CD4-positive, alpha-beta T cell treated with Interleukin-6 at 100 ng/mL for 8 hours (primary cell): ENCODE measurements at regions not wholly inside any gene's neighbourhood (a gene's known extent, or its start where the extent isn't known, plus 50 kb on each side); places are given as distances from the start of the nearest gene placed in this dataset.
"Not testable (repeated sequence)": the region's sequence is repeated elsewhere in the genome, so short reads cannot be mapped to it uniquely, and the experiment has no call there.

Experiments
- DNase-seq: peaks from one replicate; pipeline ENCODE4 v3.0.0-alpha.2; 2020; ENCODE audit warnings: mixed read lengths, low spot score

- no peak for DNase-seq
Measured at GRCh38 chr16:51255349-51255972, 104.4 kb upstream of the SALL1 start.

DNA sequence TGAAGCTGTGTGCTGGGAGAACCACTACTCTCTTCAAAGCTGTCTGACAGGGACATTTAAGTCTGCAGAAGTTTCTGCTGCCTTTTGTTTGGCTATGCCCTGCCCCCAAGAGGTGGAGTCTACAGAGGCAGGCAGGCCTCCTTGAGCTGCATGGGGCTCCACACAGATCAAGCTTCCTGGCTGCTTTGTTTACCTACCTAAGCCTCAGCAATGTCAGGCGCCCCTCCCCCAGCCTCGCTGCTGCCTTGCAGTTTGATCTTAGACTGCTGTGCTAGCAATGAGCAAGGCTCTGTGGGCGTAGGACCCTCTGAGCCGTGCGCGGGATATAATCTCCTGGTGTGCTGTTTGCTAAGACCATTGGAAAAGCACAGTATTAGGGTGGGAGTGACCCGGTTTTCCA is 103.3 kb upstream of the SALL1 start:
- DNase-seq: not testable (repeated sequence)

DNA sequence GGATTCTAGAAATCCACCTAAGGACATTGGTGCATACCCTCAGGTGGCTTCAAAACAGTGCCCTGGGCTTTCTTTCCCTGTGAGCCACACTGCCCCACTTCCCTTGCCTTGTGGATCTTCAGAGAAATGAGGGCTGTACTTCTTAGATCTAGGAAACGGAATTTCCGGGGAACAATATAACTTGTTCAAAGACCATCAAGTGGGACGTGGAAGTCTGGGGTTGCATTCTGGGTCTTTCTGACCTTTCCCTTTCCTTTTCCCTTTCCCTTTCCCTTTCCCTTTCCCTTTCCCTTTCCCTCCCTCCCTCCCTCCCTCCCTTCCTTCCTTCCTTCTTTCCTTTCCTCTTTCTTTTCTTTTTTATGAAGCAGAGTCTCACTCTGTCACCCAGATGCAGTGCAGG is 97.1 kb upstream of the SALL1 start:
- no peak for DNase-seq

GRCh38 chr16:51245658-51245995 is 94.6 kb upstream of the SALL1 start:
- DNase-seq: no peak

- no peak for DNase-seq
Measured at GRCh38 chr16:51244887-51245657, 94.0 kb upstream of the SALL1 start.

DNA sequence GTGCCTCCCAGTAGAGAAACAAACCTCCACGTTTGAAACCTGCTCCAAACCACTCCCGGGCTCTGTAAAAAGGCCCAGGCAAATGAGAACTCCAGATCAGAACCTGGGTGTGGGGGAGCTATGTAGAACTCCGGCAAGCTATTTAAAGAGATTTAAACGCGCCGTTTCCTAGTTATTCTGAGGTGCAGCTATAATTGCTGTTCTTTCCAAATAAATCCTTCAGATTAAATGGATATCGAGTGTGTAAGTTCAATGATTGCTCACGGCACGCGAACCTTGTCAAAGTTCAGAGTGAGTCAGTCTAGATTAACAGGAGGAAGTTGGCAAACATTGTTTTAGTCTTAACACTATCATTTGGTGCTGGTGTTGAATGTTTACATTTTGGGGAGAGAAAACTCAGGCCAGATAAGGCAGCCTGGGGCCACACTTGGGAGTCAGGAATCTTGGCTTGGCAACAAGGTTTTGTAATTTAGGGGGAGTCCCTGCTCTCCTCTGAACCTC is 92.9 kb upstream of the SALL1 start:
- no peak for DNase-seq

GRCh38 chr16:51242296-51242994 is 91.4 kb upstream of the SALL1 start:
- DNase-seq: no peak

DNA sequence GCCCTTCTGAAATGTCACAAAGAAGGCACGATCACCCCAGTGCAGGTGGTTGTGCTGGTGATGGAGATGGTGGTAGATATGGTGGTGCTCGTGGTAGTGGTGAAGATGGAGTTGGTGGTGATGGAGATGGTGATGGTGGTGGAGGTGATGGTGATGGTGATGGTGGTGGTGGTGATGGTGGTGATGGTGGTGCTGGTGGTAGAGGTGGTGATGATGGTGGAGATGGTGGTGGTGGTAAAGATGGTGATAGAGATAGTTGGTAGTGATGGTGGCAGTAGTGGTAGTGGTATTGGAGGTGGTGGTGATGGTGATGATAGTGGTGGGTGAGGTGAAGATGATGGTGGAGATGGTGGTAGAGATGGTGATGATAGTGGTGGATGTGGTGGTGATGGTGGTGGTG is 88.1 kb upstream of the SALL1 start:
- no peak for DNase-seq

GRCh38 chr16:51237861-51238378 is 86.8 kb upstream of the SALL1 start:
- DNase-seq: no peak

DNA sequence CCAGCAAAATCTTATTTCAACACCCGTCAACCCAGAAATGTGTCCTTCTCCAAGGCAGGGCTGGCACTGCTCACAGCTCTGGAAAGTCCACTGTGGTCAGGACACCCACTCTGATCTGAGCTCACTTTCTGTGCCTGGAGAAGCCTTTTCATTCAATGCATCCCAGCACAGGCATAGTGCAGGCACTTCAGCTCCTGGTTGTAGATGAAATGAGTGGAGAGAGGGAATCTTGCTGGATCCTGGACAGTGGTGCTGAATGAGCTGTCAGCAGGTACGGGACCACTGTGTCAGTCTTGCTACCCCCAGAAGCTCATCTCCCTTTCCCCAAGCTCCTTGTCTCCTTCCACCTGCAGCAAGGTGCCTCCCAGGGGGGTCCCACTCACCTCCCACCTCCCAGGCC is 86.1 kb upstream of the SALL1 start:
- DNase-seq: no peak

DNA sequence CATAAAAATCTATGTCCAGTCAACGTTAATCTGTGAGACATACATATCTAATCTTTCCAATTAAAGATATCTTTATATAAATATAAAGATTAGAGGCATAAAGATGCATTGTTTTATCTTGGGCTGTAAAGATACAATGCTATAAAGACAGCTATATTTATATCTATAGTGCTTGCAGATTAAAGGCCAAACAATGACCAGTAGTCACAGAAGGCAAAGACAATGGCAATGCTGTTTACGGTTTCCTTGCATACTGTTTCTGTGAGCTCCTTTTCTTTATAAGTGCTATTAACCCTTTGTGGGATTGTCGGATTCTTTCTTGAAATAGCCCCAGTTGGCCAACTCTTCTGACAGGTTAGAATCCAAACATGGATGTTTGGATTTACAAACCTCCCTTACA is 85.5 kb upstream of the SALL1 start:
- no peak for DNase-seq

DNA sequence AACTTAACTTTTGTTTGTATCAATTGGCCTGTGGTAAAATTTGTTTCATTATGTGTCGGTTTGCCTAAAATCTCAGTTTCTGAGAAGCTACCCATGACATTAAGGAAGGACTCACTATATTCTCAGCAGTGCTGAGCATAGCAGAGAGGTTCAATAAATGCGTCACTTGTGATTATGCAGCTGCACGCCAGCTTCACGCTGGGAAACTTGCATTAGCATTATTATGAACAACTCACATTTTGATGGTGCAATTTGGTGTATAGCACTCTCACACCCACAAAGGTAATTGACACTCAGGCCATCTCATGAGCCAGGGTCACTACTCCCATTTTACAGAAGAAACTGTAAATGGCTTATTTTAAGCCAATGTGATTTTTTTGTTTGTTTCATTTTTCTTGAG is 80.6 kb upstream of the SALL1 start:
- no peak for DNase-seq

- not testable (repeated sequence) for DNase-seq
Measured at GRCh38 chr16:51230035-51230434, 79.0 kb upstream of the SALL1 start.

DNA sequence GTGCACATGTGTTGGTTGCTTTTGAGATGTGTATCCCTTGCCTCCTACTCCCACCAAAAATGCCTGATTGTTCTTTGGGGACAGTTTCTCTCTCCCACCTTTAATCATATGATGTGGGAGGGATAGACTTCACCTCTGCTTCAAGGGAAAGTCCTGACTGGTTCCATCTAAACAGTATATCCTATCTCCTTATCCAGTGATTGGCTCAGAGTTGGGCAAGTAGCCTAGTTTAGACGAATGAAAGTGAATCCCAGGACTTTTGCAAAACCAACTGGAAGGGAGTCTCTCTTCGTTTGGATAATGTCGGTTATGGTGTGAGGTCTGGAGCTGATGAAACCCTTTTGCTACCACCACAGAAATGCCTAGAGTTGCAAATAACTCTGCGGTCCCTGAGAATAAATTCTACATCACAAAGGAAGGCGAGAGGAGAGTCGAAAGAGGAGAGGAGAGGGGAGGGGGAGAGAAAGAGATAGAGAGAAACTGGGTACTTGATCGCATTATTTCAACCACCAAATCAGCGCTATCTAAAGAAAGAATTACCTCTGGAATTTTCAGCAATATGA is 77.1 kb upstream of the SALL1 start:
- no peak for DNase-seq

DNA sequence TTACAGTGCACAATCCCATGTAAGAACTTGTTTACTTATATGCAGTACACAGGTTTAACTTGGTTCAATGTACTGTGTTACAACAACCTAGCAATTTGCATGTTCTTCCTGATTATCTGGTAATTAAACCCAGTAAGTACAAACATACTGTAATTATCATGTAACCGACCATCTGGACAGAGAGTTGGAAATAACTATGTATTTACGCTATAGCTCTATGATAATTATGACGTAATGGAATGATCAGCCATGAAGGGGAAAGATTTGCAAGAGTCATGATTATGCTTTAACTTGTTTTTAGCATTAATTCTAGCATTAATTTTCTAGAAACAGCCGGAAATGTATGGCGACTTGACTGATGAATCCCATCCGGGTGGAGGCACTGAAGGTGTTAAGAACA is 74.8 kb upstream of the SALL1 start:
- DNase-seq: no peak

DNA sequence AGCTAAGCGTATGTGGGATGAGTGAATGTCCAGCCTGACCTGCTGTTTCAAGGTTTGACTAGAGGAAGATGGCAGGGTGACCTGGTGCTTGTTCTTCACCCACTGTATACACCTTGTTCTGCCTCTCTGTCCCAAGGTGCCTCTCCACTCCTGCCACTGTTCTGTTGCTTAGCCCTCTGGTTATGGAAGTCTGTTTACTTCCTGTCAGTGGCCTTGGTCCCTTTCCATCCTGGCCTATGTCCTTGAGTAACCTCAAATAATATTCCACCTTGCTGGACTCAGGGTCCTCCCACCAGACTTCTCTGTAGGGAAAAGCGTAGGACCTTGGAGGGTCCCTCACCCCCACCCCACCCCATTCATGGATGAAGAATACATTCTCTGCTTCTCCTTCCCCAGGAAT is 73.2 kb upstream of the SALL1 start:
- no peak for DNase-seq

DNA sequence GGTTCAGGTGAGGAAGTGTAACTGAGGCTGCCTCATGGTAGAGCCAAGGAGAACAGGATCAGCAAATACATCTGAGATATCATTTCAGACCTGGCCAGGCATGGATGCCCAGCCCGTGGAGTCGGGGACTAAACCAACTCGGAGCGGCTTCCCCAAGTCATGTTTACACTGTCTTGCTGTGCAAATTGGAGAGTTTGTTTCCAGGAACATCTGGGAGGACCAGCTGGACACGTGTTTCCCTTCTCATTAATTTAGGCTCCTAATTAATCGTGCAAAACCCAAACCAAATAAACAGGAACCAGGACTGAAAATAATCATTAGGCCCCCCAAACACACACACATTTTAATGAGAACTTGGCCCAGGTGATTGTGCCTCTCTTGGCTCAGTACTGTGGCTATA is 70.9 kb upstream of the SALL1 start:
- no peak for DNase-seq

DNA sequence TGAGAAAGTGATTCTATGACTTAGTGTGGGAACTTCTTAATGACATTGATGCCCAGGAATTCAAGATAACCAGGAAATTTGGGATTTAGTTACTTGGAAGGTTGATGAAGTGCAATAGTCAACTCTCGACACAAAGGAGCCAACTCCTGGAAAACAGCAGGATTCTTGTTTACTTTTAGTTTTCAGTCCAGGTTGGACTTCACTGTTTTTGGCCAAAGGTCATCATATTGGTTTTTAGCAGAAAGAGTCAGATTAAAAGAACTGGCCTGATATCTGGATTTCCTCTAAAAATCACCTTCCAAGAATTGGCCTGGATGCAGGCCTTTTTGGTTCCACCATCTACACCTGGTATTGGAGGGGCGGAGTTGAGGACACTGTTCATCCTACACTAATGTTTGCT is 60.1 kb upstream of the SALL1 start:
- DNase-seq: no peak

DNA sequence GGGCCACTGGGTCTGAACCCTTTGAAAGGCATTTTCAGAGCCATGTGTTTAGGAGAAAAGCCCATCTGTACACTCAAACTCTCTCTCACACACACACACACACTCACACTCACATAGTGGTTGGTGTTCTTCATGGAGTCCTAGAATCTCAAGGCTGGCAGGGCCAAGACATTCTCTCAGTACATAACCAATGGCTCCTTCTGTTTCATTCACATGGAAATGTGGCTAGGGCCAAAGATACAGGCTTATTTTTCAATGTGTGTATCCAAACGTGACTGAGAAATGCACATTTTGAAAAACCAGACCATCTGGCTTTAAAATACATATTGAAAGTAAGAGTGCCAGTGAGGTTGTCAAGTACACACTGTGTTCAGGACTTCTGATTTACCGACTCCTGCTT is 59.0 kb upstream of the SALL1 start:
- no peak for DNase-seq

- DNase-seq: no peak
Measured at GRCh38 chr16:51201604-51202003, 50.5 kb upstream of the SALL1 start.
